HepG2 (cell line): ENCODE measurements at regions not wholly inside any gene's neighbourhood (a gene's known extent, or its start where the extent isn't known, plus 50 kb on each side); places are given as distances from the start of the nearest gene placed in this dataset.

Experiments
- ATAC-seq: fragments of 200-7000 bp; cut with Tn5 transposase; 3 replicates; pipeline ENCODE4 v1.9.1; 2020; ENCODE audit warnings: mild to moderate bottlenecking, moderate library complexity
- BruUV-seq: library from RNA; stranded (reverse); fragments of 400-500 nt; replicated peaks from 2 replicates; lab custom pipeline; 2021; lab: Mats Ljungman, UMichigan
- CTCF ChIA-PET: fragments of 300-600 bp; formaldehyde crosslinking; extraction: SDS; loops from one replicate; lab custom pipeline; 2021; ENCODE audit warnings: low total read pairs, inconsistent platforms, low intra/inter-chr PET ratio; lab: Yijun Ruan, JAX
- POLR2A ChIA-PET: fragments of 350-600 bp; sonication (Branson Sonifier 250); formaldehyde crosslinking; loops from one replicate; lab custom pipeline; 2020; ENCODE audit warnings: antibody characterized with exemption, inconsistent platforms; lab: Yijun Ruan, JAX
- DNase-seq: peaks from one replicate; pipeline ENCODE4 v3.0.0-alpha.2; 2015; ENCODE audit warnings: low spot score
- FAIRE-seq: peaks from 3 replicates; lab custom pipeline; 2011; peaks lifted over from hg19 to GRCh38; lab: Jason Lieb, UNC
- H2AFZ ChIP-seq: one replicate; pipeline ENCODE4 v1.6.1; 2011; ENCODE audit warnings: low read length, inconsistent platforms
- H3K27ac ChIP-seq: fragments of 300-600 bp; 3 replicates; pipeline ENCODE4 v1.8.0; 2011; ENCODE audit warnings: mixed run types, mild to moderate bottlenecking, mixed read lengths, low read length, inconsistent platforms; ENCODE audit not compliant: insufficient read depth; ENCODE audit errors: extremely low read length
- H3K27me3 ChIP-seq, 2 experiments: fragments of 200-600 bp in 1 of 2; 2 replicates in 1 of 2; 3 replicates in 1 of 2; pipeline versions ENCODE4 v1.6.0 to v1.8.0; 2011; ENCODE audit warnings: low read length in 2 of 2, mild to moderate bottlenecking in 2 of 2, moderate library complexity in 2 of 2, inconsistent platforms in 1 of 2; ENCODE audit not compliant: insufficient read depth in 2 of 2, control insufficient read depth in 1 of 2
- H3K36me3 ChIP-seq, 2 experiments: fragments of 200-600 bp in 1 of 2; replicated peaks in 1 of 2; 2 replicates in 1 of 2; 3 replicates in 1 of 2; pipeline versions ENCODE4 v1.5.1 to v1.8.0; 2011; ENCODE audit warnings: low read length in 2 of 2, inconsistent platforms in 1 of 2; ENCODE audit not compliant: insufficient read depth in 2 of 2, control insufficient read depth in 1 of 2
- H3K4me1 ChIP-seq: 2 replicates; pipeline ENCODE4 v1.5.1; 2012; ENCODE audit warnings: low read length, inconsistent platforms; ENCODE audit not compliant: insufficient read depth
- H3K4me2 ChIP-seq: 2 replicates; pipeline ENCODE4 v1.6.0; 2011; ENCODE audit warnings: low read depth, low read length, inconsistent platforms
- H3K4me3 ChIP-seq, 3 experiments: fragments of 200-600 bp in 1 of 3; sonication (generic), shearing (Covaris generic) in 1 of 3; replicated peaks in 1 of 3; 2 replicates each; pipeline ENCODE4 v1.5.1; 2011 to 2016; ENCODE audit warnings: low read length in 3 of 3, inconsistent platforms in 2 of 3, low read depth in 2 of 3, mild to moderate bottlenecking in 2 of 3, control low read depth in 1 of 3, mixed read lengths in 1 of 3; ENCODE audit not compliant: insufficient read depth in 1 of 3
- H3K79me2 ChIP-seq: one replicate; pipeline ENCODE4 v1.6.1; 2011; ENCODE audit warnings: low read length, inconsistent platforms; ENCODE audit not compliant: insufficient read depth
- H3K9ac ChIP-seq: 2 replicates; pipeline ENCODE4 v1.6.0; 2011; ENCODE audit warnings: mild to moderate bottlenecking, low read depth, low read length, inconsistent platforms; ENCODE audit not compliant: insufficient read depth
- H3K9me3 ChIP-seq: 2 replicates; pipeline ENCODE4 v1.5.1; 2012; ENCODE audit warnings: mild to moderate bottlenecking, low read length
- H4K20me1 ChIP-seq: 2 replicates; pipeline ENCODE4 v1.6.0; 2011; ENCODE audit warnings: inconsistent platforms, mild to moderate bottlenecking, low read length, moderate library complexity; ENCODE audit not compliant: insufficient read depth
- CAMTA2 ChIP-seq: sonication (generic); formaldehyde crosslinking; IDR thresholded peaks from 2 replicates; pipeline ENCODE4 v1.4.0; 2020; ENCODE audit warnings: mild to moderate bottlenecking, missing genetic modification reagents, borderline replicate concordance
- DDIT3 ChIP-seq: sonication (generic); formaldehyde crosslinking; IDR thresholded peaks from 2 replicates; pipeline ENCODE4 v1.4.0; 2020; ENCODE audit warnings: mild to moderate bottlenecking, missing genetic modification reagents
- NFE2L2 ChIP-seq: fragments of 150-350 bp; IDR thresholded peaks from 2 replicates; pipeline ENCODE4 v1.6.1; 2014; ENCODE audit warnings: low read length
- NR2C2 ChIP-seq: sonication (generic); formaldehyde crosslinking; IDR thresholded peaks from 2 replicates; pipeline ENCODE4 v1.4.0; 2020; ENCODE audit warnings: missing genetic modification reagents, mild to moderate bottlenecking, moderate library complexity, borderline replicate concordance
- SIX4 ChIP-seq: sonication (generic); formaldehyde crosslinking; IDR thresholded peaks from 2 replicates; pipeline ENCODE4 v1.4.0; 2020; ENCODE audit warnings: missing genetic modification reagents
- THRA ChIP-seq: sonication (generic); formaldehyde crosslinking; IDR thresholded peaks from 2 replicates; pipeline ENCODE4 v1.4.0; 2020; ENCODE audit warnings: missing genetic modification reagents, borderline replicate concordance
- TMF1 ChIP-seq: sonication (generic); formaldehyde crosslinking; IDR thresholded peaks from 2 replicates; pipeline ENCODE4 v1.8.1; 2022; ENCODE audit warnings: low read depth, missing genetic modification reagents
- ZNF24 ChIP-seq: fragments of 450-650 bp; IDR thresholded peaks from 2 replicates; pipeline ENCODE4 v1.6.1; 2017; ENCODE audit warnings: antibody characterized with exemption, mild to moderate bottlenecking
- ZNF326 ChIP-seq: sonication (generic); formaldehyde crosslinking; IDR thresholded peaks from 2 replicates; pipeline ENCODE4 v1.4.0; 2020; ENCODE audit warnings: missing genetic modification reagents, borderline replicate concordance
- ZNF781 ChIP-seq: sonication (generic); formaldehyde crosslinking; IDR thresholded peaks from 2 replicates; pipeline ENCODE4 v1.5.1; 2020; ENCODE audit warnings: borderline replicate concordance, mild to moderate bottlenecking, missing genetic modification reagents; ENCODE audit errors: not compliant biosample characterization
- ZNF891 ChIP-seq: sonication (generic); formaldehyde crosslinking; IDR thresholded peaks from 2 replicates; pipeline ENCODE4 v1.5.0; 2020; ENCODE audit warnings: mild to moderate bottlenecking, missing genetic modification reagents
- ZSCAN20 ChIP-seq: sonication (generic); formaldehyde crosslinking; IDR thresholded peaks from 2 replicates; pipeline ENCODE4 v1.4.0; 2020; ENCODE audit warnings: missing genetic modification reagents, mild to moderate bottlenecking, borderline replicate concordance
- WGBS: methylation state at CpG from one replicate; pipeline ENCODE4 v1.1.6; 2017; ENCODE audit warnings: low lambda C conversion rate; 5-methylcytosine and 5-hydroxymethylcytosine counted together
- in situ Hi-C: cut with HindIII; loops from 2 replicates; pipeline ENCODE4 v1.10.0; 2017; ENCODE audit warnings: low pct_unique_long_range_greater_than_20kb; ENCODE audit not compliant: extremely low pct_ligation_motif_present
- intact Hi-C: fragments of 100-400 bp; cut with micrococcal nuclease; formaldehyde crosslinking; loops from one replicate; pipeline ENCODE4 v1.10.0; 2022; ENCODE audit not compliant: unreplicated experiment
- TF ChIP-seq, protein P1 (sequence below): IDR thresholded peaks from 2 replicates; pipeline ENCODE4 v1.4.0; 2020; ENCODE audit warnings: mild to moderate bottlenecking, missing genetic modification reagents
- TF ChIP-seq, protein P2 (sequence below): sonication (generic); formaldehyde crosslinking; IDR thresholded peaks from 2 replicates; pipeline ENCODE4 v1.4.0; 2020; ENCODE audit warnings: low read depth, missing genetic modification reagents

GRCh38 chrX:22351966-22352365 lies 79.3 kb downstream of the CBLL2 start (continued):
- TF ChIP-seq ZNF24 (no peak), NFE2L2 (no peak), ZNF326 (CRISPR knock-in tag) (no peak), NR2C2 (CRISPR knock-in tag) (no peak)
- TF ChIP-seq, protein P1, sequence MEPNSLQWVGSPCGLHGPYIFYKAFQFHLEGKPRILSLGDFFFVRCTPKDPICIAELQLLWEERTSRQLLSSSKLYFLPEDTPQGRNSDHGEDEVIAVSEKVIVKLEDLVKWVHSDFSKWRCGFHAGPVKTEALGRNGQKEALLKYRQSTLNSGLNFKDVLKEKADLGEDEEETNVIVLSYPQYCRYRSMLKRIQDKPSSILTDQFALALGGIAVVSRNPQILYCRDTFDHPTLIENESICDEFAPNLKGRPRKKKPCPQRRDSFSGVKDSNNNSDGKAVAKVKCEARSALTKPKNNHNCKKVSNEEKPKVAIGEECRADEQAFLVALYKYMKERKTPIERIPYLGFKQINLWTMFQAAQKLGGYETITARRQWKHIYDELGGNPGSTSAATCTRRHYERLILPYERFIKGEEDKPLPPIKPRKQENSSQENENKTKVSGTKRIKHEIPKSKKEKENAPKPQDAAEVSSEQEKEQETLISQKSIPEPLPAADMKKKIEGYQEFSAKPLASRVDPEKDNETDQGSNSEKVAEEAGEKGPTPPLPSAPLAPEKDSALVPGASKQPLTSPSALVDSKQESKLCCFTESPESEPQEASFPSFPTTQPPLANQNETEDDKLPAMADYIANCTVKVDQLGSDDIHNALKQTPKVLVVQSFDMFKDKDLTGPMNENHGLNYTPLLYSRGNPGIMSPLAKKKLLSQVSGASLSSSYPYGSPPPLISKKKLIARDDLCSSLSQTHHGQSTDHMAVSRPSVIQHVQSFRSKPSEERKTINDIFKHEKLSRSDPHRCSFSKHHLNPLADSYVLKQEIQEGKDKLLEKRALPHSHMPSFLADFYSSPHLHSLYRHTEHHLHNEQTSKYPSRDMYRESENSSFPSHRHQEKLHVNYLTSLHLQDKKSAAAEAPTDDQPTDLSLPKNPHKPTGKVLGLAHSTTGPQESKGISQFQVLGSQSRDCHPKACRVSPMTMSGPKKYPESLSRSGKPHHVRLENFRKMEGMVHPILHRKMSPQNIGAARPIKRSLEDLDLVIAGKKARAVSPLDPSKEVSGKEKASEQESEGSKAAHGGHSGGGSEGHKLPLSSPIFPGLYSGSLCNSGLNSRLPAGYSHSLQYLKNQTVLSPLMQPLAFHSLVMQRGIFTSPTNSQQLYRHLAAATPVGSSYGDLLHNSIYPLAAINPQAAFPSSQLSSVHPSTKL (CRISPR knock-in tag) = no peak
- TF ChIP-seq, protein P2, sequence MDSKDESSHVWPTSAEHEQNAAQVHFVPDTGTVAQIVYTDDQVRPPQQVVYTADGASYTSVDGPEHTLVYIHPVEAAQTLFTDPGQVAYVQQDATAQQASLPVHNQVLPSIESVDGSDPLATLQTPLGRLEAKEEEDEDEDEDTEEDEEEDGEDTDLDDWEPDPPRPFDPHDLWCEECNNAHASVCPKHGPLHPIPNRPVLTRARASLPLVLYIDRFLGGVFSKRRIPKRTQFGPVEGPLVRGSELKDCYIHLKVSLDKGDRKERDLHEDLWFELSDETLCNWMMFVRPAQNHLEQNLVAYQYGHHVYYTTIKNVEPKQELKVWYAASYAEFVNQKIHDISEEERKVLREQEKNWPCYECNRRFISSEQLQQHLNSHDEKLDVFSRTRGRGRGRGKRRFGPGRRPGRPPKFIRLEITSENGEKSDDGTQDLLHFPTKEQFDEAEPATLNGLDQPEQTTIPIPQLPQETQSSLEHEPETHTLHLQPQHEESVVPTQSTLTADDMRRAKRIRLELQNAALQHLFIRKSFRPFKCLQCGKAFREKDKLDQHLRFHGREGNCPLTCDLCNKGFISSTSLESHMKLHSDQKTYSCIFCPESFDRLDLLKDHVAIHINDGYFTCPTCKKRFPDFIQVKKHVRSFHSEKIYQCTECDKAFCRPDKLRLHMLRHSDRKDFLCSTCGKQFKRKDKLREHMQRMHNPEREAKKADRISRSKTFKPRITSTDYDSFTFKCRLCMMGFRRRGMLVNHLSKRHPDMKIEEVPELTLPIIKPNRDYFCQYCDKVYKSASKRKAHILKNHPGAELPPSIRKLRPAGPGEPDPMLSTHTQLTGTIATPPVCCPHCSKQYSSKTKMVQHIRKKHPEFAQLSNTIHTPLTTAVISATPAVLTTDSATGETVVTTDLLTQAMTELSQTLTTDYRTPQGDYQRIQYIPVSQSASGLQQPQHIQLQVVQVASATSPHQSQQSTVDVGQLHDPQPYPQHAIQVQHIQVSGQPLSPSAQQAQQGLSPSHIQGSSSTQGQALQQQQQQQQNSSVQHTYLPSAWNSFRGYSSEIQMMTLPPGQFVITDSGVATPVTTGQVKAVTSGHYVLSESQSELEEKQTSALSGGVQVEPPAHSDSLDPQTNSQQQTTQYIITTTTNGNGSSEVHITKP (CRISPR knock-in tag) = no peak

GRCh38 chrX:22357621-22358020 lies 84.9 kb downstream of the CBLL2 start:
- no peaks in the 10 kb centered on the region for H3K36me3 ChIP-seq
- H3K9me3 ChIP-seq = no peaks in the 10 kb centered on the region
- H3K79me2 ChIP-seq = no peaks in the 10 kb centered on the region
- WGBS = 0% methylated on average over 2 of the region's 2 CpGs
- DNase-seq (no peak), ATAC-seq (no peak), FAIRE-seq (no peak)
- in situ Hi-C loops (no loop called here), intact Hi-C loops (no loop called here)
- CTCF ChIA-PET = no interaction called here
- BruUV-seq = no TSS peak
- no peak overlapping the region for H3K27ac ChIP-seq
- POLR2A ChIA-PET = no interaction called here
- no peak overlapping the region for H3K4me2 ChIP-seq
- H3K4me3 ChIP-seq = no peak overlapping the region
- H3K27me3 ChIP-seq = no peaks in the 10 kb centered on the region
- H3K9ac ChIP-seq = no peak overlapping the region
- no peak overlapping the region for H2AFZ ChIP-seq
- H4K20me1 ChIP-seq = no peaks in the 10 kb centered on the region
- no peaks in the 10 kb centered on the region for H3K4me1 ChIP-seq
- TF ChIP-seq DDIT3 (no peak), TMF1 (no peak), THRA (CRISPR knock-in tag) (no peak), ZNF781 (CRISPR knock-in tag) (no peak), CAMTA2 (CRISPR knock-in tag) (no peak), ZSCAN20 (no peak), SIX4 (CRISPR knock-in tag) (no peak), ZNF891 (no peak)
